HG03175 (cell line): ENCODE measurements at regions not wholly inside any gene's neighbourhood (a gene's known extent, or its start where the extent isn't known, plus 50 kb on each side); places are given as distances from the start of the nearest gene placed in this dataset.
"Not testable (repeated sequence)": the region's sequence is repeated elsewhere in the genome, so short reads cannot be mapped to it uniquely, and the experiment has no call there.

Experiments
- ATAC-seq: cut with Tn5 transposase; IDR thresholded peaks from one replicate; pipeline ENCODE4 v1.9.1; 2021; ENCODE audit warnings: mild to moderate bottlenecking, moderate library complexity; ENCODE audit not compliant: unreplicated experiment

GRCh38 chr16:52976539-52977167, 76.0 kb downstream of the CHD9NB start:
- no peak for ATAC-seq

- ATAC-seq: no peak
These were observed 85.0 kb downstream of the CHD9NB start for GRCh38 chr16:52967744-52968143.

- ATAC-seq: no peak
These were observed 88.4 kb downstream of the CHD9NB start for GRCh38 chr16:52964290-52964689.

GRCh38 chr16:52963855-52964242, 88.8 kb downstream of the CHD9NB start:
- no peak for ATAC-seq

- ATAC-seq: no peak
These were observed 89.4 kb downstream of the CHD9NB start for GRCh38 chr16:52963212-52963854.

GRCh38 chr16:52958951-52959350, 93.7 kb downstream of the CHD9NB start:
- ATAC-seq: no peak

GRCh38 chr16:52957199-52957598, 95.5 kb downstream of the CHD9NB start:
- no peak for ATAC-seq

GRCh38 chr16:52956044-52956443, 96.7 kb downstream of the CHD9NB start:
- no peak for ATAC-seq

- no peak for ATAC-seq
These were observed 99.5 kb downstream of the CHD9NB start for GRCh38 chr16:52953215-52953614.

- no peak for ATAC-seq
These were observed 103.8 kb downstream of the CHD9NB start for GRCh38 chr16:52948946-52949345.

GRCh38 chr16:52932321-52932720, 120.4 kb downstream of the CHD9NB start:
- no peak for ATAC-seq

- ATAC-seq: no peak
These were observed 123.0 kb downstream of the CHD9NB start for GRCh38 chr16:52929478-52930400.

- ATAC-seq: no peak
These were observed 123.7 kb downstream of the CHD9NB start for GRCh38 chr16:52928955-52929354.

GRCh38 chr16:52925143-52925542, 127.6 kb downstream of the CHD9NB start:
- ATAC-seq: no peak

- ATAC-seq: no peak
These were observed 128.5 kb downstream of the CHD9NB start for GRCh38 chr16:52924162-52924561.

GRCh38 chr16:52921104-52921503, 131.6 kb downstream of the CHD9NB start:
- no peak for ATAC-seq

- no peak for ATAC-seq
These were observed 132.4 kb downstream of the CHD9NB start for GRCh38 chr16:52920331-52920730.

GRCh38 chr16:52914428-52914827, 138.3 kb downstream of the CHD9NB start:
- ATAC-seq: no peak

- peak; percentile 78 for ATAC-seq
These were observed 140.0 kb downstream of the CHD9NB start for GRCh38 chr16:52912565-52913173.

GRCh38 chr16:52908057-52908456, 144.6 kb downstream of the CHD9NB start:
- ATAC-seq: not testable (repeated sequence)

- ATAC-seq: no peak
These were observed 146.4 kb downstream of the CHD9NB start for GRCh38 chr16:52906281-52906680.
